Smooth muscle cell (in vitro differentiated cells): ENCODE measurements at regions not wholly inside any gene's neighbourhood (a gene's known extent, or its start where the extent isn't known, plus 50 kb on each side); places are given as distances from the start of the nearest gene placed in this dataset.

ENCODE experiments used
- DNase-seq: peaks from one replicate; lab custom pipeline; 2025; ENCODE audit not compliant: unreplicated experiment; lab: John Stamatoyannopoulos, UW
- H2AFZ ChIP-seq: fragments of 200-600 bp; sonication (generic); 2 replicates; pipeline ENCODE4 v1.6.0; 2016; ENCODE audit warnings: antibody characterized with exemption, low read depth, mild to moderate bottlenecking
- H3F3A ChIP-seq: fragments of 200-600 bp; sonication (generic); 2 replicates; pipeline ENCODE4 v1.6.0; 2017; ENCODE audit warnings: antibody characterized with exemption, low read depth
- H3K27ac ChIP-seq: fragments of 200-600 bp; sonication (generic); 2 replicates; pipeline ENCODE4 v1.5.1; 2016; ENCODE audit warnings: low read depth, mild to moderate bottlenecking
- H3K27me3 ChIP-seq: fragments of 200-600 bp; sonication (generic); 2 replicates; pipeline ENCODE4 v1.6.1; 2016; ENCODE audit warnings: low read depth, mild to moderate bottlenecking
- H3K36me3 ChIP-seq: fragments of 200-600 bp; sonication (generic); 2 replicates; pipeline ENCODE4 v1.5.1; 2016; ENCODE audit warnings: low read depth
- H3K4me1 ChIP-seq: fragments of 200-600 bp; sonication (generic); 2 replicates; pipeline ENCODE4 v1.5.1; 2016; ENCODE audit warnings: low read depth
- H3K4me2 ChIP-seq: fragments of 200-600 bp; sonication (generic); 2 replicates; pipeline ENCODE4 v1.6.0; 2016; ENCODE audit warnings: mild to moderate bottlenecking
- H3K4me3 ChIP-seq: fragments of 200-600 bp; sonication (generic); 2 replicates; pipeline ENCODE4 v1.5.1; 2016; ENCODE audit warnings: mild to moderate bottlenecking
- H3K79me2 ChIP-seq: fragments of 200-600 bp; sonication (generic); 2 replicates; pipeline ENCODE4 v1.6.0; 2016; ENCODE audit warnings: low read depth, mild to moderate bottlenecking
- H3K9ac ChIP-seq: fragments of 200-600 bp; sonication (generic); 2 replicates; pipeline ENCODE4 v1.6.0; 2016; ENCODE audit warnings: low read depth
- H3K9me3 ChIP-seq: fragments of 200-600 bp; sonication (generic); replicated peaks from 2 replicates; pipeline ENCODE4 v1.5.1; 2016; ENCODE audit warnings: low read depth
- H4K20me1 ChIP-seq: fragments of 200-600 bp; sonication (generic); 2 replicates; pipeline ENCODE4 v1.6.0; 2016; ENCODE audit warnings: low read depth
- CTCF ChIP-seq: fragments of 200-600 bp; sonication (generic); IDR thresholded peaks from 2 replicates; pipeline ENCODE4 v1.5.1; 2017; ENCODE audit warnings: borderline replicate concordance, mild to moderate bottlenecking, antibody characterized with exemption; ENCODE audit not compliant: insufficient read depth, poor library complexity, severe bottlenecking
- WGBS: methylation state at CpG from one replicate; pipeline ENCODE4 v1.1.7; 2016; ENCODE audit warnings: low lambda C conversion rate; 5-methylcytosine and 5-hydroxymethylcytosine counted together

- Histone ChIP-seq H2AFZ (no peak overlapping the region), H3K36me3 (no peaks in the 10 kb centered on the region), H3K4me1 (no peaks in the 10 kb centered on the region), H3K9me3 (no peaks in the 10 kb centered on the region), H3K79me2 (no peaks in the 10 kb centered on the region), H3K4me2 (no peak overlapping the region), H4K20me1 (no peaks in the 10 kb centered on the region), H3K9ac (no peak overlapping the region), H3K4me3 (no peak overlapping the region), H3F3A (no peaks in the 10 kb centered on the region), H3K27me3 (peaks cover 16% of the 10 kb centered on the region), H3K27ac (no peak overlapping the region)
- no peak for TF ChIP-seq CTCF
- 90% methylated on average over 1 of the region's 1 CpG for WGBS
- DNase-seq, result no peak
Measured at GRCh38 chr16:54458923-54459322, 172.3 kb upstream of the IRX3 start.

GRCh38 chr16:54456291-54456690 lies 169.7 kb upstream of the IRX3 start:
- Histone ChIP-seq H3K4me1 (no peaks in the 10 kb centered on the region), H3K27me3 (peaks cover 19% of the 10 kb centered on the region), H3K36me3 (no peaks in the 10 kb centered on the region), H3K9me3 (no peaks in the 10 kb centered on the region), H3K9ac (no peak overlapping the region), H3K4me3 (no peak overlapping the region), H3K27ac (no peak overlapping the region), H3K79me2 (no peaks in the 10 kb centered on the region), H2AFZ (no peak overlapping the region), H3K4me2 (no peak overlapping the region), H4K20me1 (no peaks in the 10 kb centered on the region), H3F3A (no peaks in the 10 kb centered on the region)
- 77% methylated on average over 4 of the region's 4 CpGs for whole genome bisulfite sequencing
- DNase-seq, result no peak
- no peak for TF ChIP-seq CTCF

GRCh38 chr16:54455030-54455725 lies 168.6 kb upstream of the IRX3 start:
- H2AFZ ChIP-seq, result no peak overlapping the region
- H3K27ac ChIP-seq, result no peak overlapping the region
- no peak for TF ChIP-seq CTCF
- no peaks in the 10 kb centered on the region for H3F3A ChIP-seq
- H3K9ac ChIP-seq, result no peak overlapping the region
- H3K36me3 ChIP-seq, result no peaks in the 10 kb centered on the region
- H3K79me2 ChIP-seq, result no peaks in the 10 kb centered on the region
- no peak overlapping the region for H3K4me2 ChIP-seq
- peaks cover 26% of the 10 kb centered on the region for H3K27me3 ChIP-seq
- H4K20me1 ChIP-seq, result no peaks in the 10 kb centered on the region
- H3K4me3 ChIP-seq, result no peak overlapping the region
- no peaks in the 10 kb centered on the region for H3K9me3 ChIP-seq
- no peak for DNase-seq
- no peaks in the 10 kb centered on the region for H3K4me1 ChIP-seq
- 74% methylated on average over 12 of the region's 12 CpGs for WGBS

GRCh38 chr16:54454616-54455015 lies 168.0 kb upstream of the IRX3 start:
- no peak for DNase-seq
- Histone ChIP-seq H3K4me1 (no peaks in the 10 kb centered on the region), H3K9me3 (no peaks in the 10 kb centered on the region), H3K36me3 (no peaks in the 10 kb centered on the region), H3K27ac (no peak overlapping the region), H3K79me2 (no peaks in the 10 kb centered on the region), H4K20me1 (no peaks in the 10 kb centered on the region), H2AFZ (no peak overlapping the region), H3K27me3 (peaks cover 27% of the 10 kb centered on the region), H3K4me2 (no peak overlapping the region), H3K4me3 (no peak overlapping the region), H3F3A (no peaks in the 10 kb centered on the region), H3K9ac (no peak overlapping the region)
- TF ChIP-seq CTCF, result no peak
- 95% methylated on average over 8 of the region's 8 CpGs for WGBS
